ENCODE measurements at regions not wholly inside any gene's neighbourhood (a gene's known extent, or its start where the extent isn't known, plus 50 kb on each side); places are given as distances from the start of the nearest gene placed in this dataset.
"Not testable (repeated sequence)": the region's sequence is repeated elsewhere in the genome, so short reads cannot be mapped to it uniquely, and the experiment has no call there.

DNA sequence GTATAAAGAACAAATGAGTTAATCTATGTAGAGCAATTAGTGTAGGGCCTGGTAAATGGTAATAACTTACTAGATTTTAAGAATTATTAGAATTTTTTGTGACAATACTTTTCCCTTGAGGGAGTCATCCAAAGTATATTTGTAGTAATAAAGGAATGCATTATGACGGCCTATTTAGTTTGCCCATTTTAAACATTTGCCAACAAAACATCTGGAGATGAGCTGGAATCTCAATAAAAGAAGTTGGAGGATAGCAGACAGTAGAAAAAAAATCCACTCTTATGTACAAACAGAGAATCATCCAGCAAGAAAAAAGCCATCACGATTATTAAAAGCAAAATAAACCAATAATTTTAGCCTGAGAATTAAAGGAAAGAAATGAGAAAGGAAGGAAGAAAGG is 567.3 kb upstream of the ADAMTS5 start:
- no peak overlapping the region for H3K27ac ChIP-seq (ENCODE audit: low read depth in 1 of 3, low read length in 2 of 3)
- H3K27me3 ChIP-seq (ENCODE audit: control insufficient read depth in 3 of 3, insufficient read depth in 3 of 3, low read length in 3 of 3), result no peaks in the 10 kb centered on the region
- H3K36me3 ChIP-seq (ENCODE audit: control insufficient read depth in 3 of 3, insufficient read depth in 2 of 3, low read depth in 1 of 3, low read length in 3 of 3), result no peaks in the 10 kb centered on the region
- DNase-seq, result no peak
- FAIRE-seq, result no peak
- peaks cover 0 to 6% (median 0%) of the 10 kb centered on the region in 3 donors for H3K4me1 ChIP-seq (ENCODE audit: control insufficient read depth in 3 of 3, insufficient read depth in 2 of 3, low read depth in 1 of 3, low read length in 2 of 3)
- H3K9me3 ChIP-seq (ENCODE audit: control insufficient read depth in 2 of 2, insufficient read depth in 1 of 2, low read depth in 1 of 2, low read length in 1 of 2), result no peaks in the 10 kb centered on the region
- WGBS, 3 donors, result 62 to 85% (median 76%) methylated on average over 2 of the region's 2 CpGs
- no peak overlapping the region for H3K4me3 ChIP-seq (ENCODE audit: low read depth in 1 of 3, low read length in 3 of 3)

DNA sequence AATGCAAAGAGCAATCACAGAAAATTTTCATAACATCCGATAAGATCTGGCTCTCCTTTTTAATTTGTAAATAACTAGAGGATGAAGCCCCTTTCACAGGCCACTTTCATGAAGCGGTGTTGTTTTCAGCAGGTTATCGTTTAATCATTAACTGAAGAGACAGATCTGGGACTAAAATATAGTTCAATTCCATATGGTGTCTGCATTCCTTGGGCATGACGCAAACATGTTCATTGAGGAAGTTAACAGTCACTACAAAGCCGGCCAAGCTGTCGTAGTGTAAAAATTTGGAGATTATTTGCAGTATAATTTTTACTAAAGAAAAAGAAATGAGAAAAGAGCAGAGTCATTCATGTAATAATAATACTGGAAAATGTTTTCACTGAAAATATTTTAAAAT is 565.2 kb upstream of the ADAMTS5 start:
- FAIRE-seq (no peak), DNase-seq (peak; percentile 29 to 79)
- Histone ChIP-seq H3K9me3 (ENCODE audit: control insufficient read depth in 2 of 2, insufficient read depth in 1 of 2, low read depth in 1 of 2, low read length in 1 of 2) (no peaks in the 10 kb centered on the region), H3K27ac (ENCODE audit: low read depth in 1 of 3, low read length in 2 of 3) (no peak overlapping the region), H3K36me3 (ENCODE audit: control insufficient read depth in 3 of 3, insufficient read depth in 2 of 3, low read depth in 1 of 3, low read length in 3 of 3) (no peaks in the 10 kb centered on the region), H3K27me3 (ENCODE audit: control insufficient read depth in 3 of 3, insufficient read depth in 3 of 3, low read length in 3 of 3) (no peaks in the 10 kb centered on the region), H3K4me3 (ENCODE audit: low read depth in 1 of 3, low read length in 3 of 3) (no peak overlapping the region), H3K4me1 (ENCODE audit: control insufficient read depth in 3 of 3, insufficient read depth in 2 of 3, low read depth in 1 of 3, low read length in 2 of 3) (peaks cover 0 to 6% (median 0%) of the 10 kb centered on the region in 3 donors)
- WGBS, 3 donors, result 27 to 56% (median 41%) methylated on average over 6 of the region's 6 CpGs

DNA sequence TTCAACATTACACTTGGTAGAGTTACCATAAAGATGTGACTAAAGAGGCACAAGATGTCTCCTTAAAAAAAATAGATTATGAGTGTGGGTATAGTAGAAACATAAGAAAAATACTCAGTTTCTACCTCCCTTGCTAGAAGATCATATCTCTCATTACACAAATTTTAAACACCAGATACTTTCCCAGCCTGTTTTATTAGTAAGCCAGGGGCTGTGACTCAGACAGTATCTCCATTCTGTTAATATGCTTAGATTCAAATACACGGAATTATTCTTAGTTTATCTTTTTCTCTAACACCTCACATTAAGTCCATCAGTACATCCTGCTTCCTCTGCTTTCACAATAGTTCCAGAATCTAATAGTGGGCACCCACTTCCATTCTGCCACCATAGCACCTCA is 561.8 kb upstream of the ADAMTS5 start:
- Histone ChIP-seq H3K4me1 (ENCODE audit: control insufficient read depth in 3 of 3, insufficient read depth in 2 of 3, low read depth in 1 of 3, low read length in 2 of 3) (peaks cover 0 to 6% (median 0%) of the 10 kb centered on the region in 3 donors), H3K36me3 (ENCODE audit: control insufficient read depth in 3 of 3, insufficient read depth in 2 of 3, low read depth in 1 of 3, low read length in 3 of 3) (no peaks in the 10 kb centered on the region), H3K27me3 (ENCODE audit: control insufficient read depth in 3 of 3, insufficient read depth in 3 of 3, low read length in 3 of 3) (no peaks in the 10 kb centered on the region), H3K4me3 (ENCODE audit: low read depth in 1 of 3, low read length in 3 of 3) (no peak overlapping the region), H3K9me3 (ENCODE audit: control insufficient read depth in 2 of 2, insufficient read depth in 1 of 2, low read depth in 1 of 2, low read length in 1 of 2) (no peaks in the 10 kb centered on the region), H3K27ac (ENCODE audit: low read depth in 1 of 3, low read length in 2 of 3) (no peak overlapping the region)
- 74 to 88% (median 76%) methylated on average over 1 of the region's 1 CpG for WGBS, 3 donors
- no peak for DNase-seq
- FAIRE-seq, result no peak

DNA sequence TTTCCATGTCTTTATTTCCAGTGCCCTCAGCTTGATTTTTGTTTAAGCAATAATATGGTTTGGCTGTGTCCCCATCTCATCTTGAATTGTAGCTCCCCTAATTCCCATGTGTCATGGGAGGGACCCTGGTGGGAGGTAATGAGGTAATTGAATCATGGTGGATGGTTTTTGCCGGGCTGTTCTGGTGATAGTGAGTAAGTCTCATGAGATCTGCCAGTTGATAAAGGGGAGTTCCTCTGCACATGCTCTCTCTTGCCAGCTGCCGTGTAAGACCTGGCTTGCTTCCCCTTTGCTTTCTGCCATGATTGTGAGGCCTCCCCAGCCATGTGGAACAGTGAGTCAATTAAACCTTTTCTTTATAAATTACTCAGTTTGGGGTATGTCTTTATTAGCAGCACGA is 559.6 kb upstream of the ADAMTS5 start:
- 71 to 77% (median 75%) methylated on average over 3 of the region's 3 CpGs for WGBS, 3 donors
- FAIRE-seq, result no peak
- H3K36me3 ChIP-seq (ENCODE audit: control insufficient read depth in 3 of 3, insufficient read depth in 2 of 3, low read depth in 1 of 3, low read length in 3 of 3), result no peaks in the 10 kb centered on the region

DNA sequence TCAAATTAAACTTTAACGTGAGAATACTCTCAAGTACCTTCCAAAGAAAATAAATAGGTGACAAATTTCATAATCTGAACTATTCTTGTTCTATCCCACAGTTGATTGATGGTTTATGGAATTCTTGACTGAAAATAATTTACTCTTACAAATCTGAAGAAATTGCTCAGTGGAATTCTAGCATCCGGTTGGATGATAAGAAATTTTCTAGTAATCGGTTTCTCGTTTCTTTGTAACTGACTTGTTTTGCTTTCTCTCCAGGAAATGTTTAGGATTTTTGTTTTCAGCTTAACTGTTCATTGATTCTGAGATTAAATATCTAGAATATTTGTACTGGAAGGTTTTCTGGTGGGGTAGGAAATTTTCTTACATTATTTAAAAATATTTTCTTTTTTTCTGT is 558.9 kb upstream of the ADAMTS5 start:
- DNase-seq (no peak), FAIRE-seq (peak; percentile 61)
- Histone ChIP-seq H3K9me3 (ENCODE audit: control insufficient read depth in 2 of 2, insufficient read depth in 1 of 2, low read depth in 1 of 2, low read length in 1 of 2) (no peaks in the 10 kb centered on the region), H3K4me1 (ENCODE audit: control insufficient read depth in 3 of 3, insufficient read depth in 2 of 3, low read depth in 1 of 3, low read length in 2 of 3) (no peaks in the 10 kb centered on the region), H3K27ac (ENCODE audit: low read depth in 1 of 3, low read length in 2 of 3) (no peak overlapping the region), H3K27me3 (ENCODE audit: control insufficient read depth in 3 of 3, insufficient read depth in 3 of 3, low read length in 3 of 3) (no peaks in the 10 kb centered on the region), H3K4me3 (ENCODE audit: low read depth in 1 of 3, low read length in 3 of 3) (no peak overlapping the region), H3K36me3 (ENCODE audit: control insufficient read depth in 3 of 3, insufficient read depth in 2 of 3, low read depth in 1 of 3, low read length in 3 of 3) (no peaks in the 10 kb centered on the region)
- WGBS, 3 donors, result 86 to 87% (median 86%) methylated on average over 4 of the region's 4 CpGs

More for the DNA sequence above, 559.6 kb upstream of the ADAMTS5 start:
- Histone ChIP-seq H3K27ac (ENCODE audit: low read depth in 1 of 3, low read length in 2 of 3) (no peak overlapping the region), H3K27me3 (ENCODE audit: control insufficient read depth in 3 of 3, insufficient read depth in 3 of 3, low read length in 3 of 3) (no peaks in the 10 kb centered on the region), H3K4me3 (ENCODE audit: low read depth in 1 of 3, low read length in 3 of 3) (no peak overlapping the region), H3K9me3 (ENCODE audit: control insufficient read depth in 2 of 2, insufficient read depth in 1 of 2, low read depth in 1 of 2, low read length in 1 of 2) (no peaks in the 10 kb centered on the region), H3K4me1 (ENCODE audit: control insufficient read depth in 3 of 3, insufficient read depth in 2 of 3, low read depth in 1 of 3, low read length in 2 of 3) (peaks cover 0 to 2% (median 0%) of the 10 kb centered on the region in 3 donors)
- DNase-seq, result no peak

DNA sequence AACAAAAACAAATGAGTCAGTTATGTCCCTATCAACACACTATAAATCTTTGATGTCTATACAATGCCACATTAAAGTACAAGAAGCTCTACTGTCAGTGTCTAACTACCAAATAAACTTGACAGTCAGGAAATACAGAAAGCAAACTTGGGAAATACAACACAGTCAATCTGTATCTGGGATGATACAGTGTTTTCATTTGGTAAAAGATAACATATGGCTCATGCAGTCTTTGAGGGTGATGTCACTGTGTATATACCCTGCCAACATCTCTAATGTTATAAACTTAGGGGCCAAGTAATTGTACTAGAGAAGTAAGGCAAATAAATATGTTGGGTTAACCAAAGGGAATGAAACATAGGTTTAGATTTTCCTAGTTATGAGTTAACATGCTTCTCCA is 552.5 kb upstream of the ADAMTS5 start:
- DNase-seq, result no peak
- Histone ChIP-seq H3K27ac (ENCODE audit: low read depth in 1 of 3, low read length in 2 of 3) (no peak overlapping the region), H3K27me3 (ENCODE audit: control insufficient read depth in 3 of 3, insufficient read depth in 3 of 3, low read length in 3 of 3) (no peaks in the 10 kb centered on the region), H3K36me3 (ENCODE audit: control insufficient read depth in 3 of 3, insufficient read depth in 2 of 3, low read depth in 1 of 3, low read length in 3 of 3) (no peaks in the 10 kb centered on the region), H3K4me3 (ENCODE audit: low read depth in 1 of 3, low read length in 3 of 3) (no peak overlapping the region), H3K4me1 (ENCODE audit: control insufficient read depth in 3 of 3, insufficient read depth in 2 of 3, low read depth in 1 of 3, low read length in 2 of 3) (no peaks in the 10 kb centered on the region), H3K9me3 (ENCODE audit: control insufficient read depth in 2 of 2, insufficient read depth in 1 of 2, low read depth in 1 of 2, low read length in 1 of 2) (peaks cover 0 to 7% of the 10 kb centered on the region in 2 donors)
- FAIRE-seq, result no peak

DNA sequence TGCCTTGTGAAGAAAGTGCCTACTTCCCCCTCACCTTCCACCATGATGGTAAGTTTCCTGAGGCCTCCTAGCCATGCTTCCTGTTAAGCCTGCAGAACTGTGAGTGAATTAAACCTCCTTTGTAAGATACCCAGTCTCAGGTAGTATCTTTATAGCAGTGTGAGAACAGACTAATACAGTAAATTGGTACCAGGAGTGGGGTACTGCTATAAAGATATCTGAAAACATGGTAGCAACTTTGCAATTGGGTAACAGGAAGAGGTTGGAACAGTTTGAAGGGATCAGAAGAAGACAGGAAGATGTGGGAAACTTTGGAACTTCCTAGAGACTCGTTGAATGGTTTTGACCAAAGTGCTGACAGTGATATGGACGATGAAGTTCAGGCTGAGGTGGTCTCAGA is 550.3 kb upstream of the ADAMTS5 start:
- 57 to 73% (median 60%) methylated on average over 2 of the region's 2 CpGs for WGBS, 3 donors
- DNase-seq; H3K4me1 ChIP-seq (ENCODE audit: control insufficient read depth in 3 of 3, insufficient read depth in 2 of 3, low read depth in 1 of 3, low read length in 2 of 3); H3K36me3 ChIP-seq (ENCODE audit: control insufficient read depth in 3 of 3, insufficient read depth in 2 of 3, low read depth in 1 of 3, low read length in 3 of 3); H3K9me3 ChIP-seq (ENCODE audit: control insufficient read depth in 2 of 2, insufficient read depth in 1 of 2, low read depth in 1 of 2, low read length in 1 of 2); H3K27ac ChIP-seq (ENCODE audit: low read depth in 1 of 3, low read length in 2 of 3); H3K27me3 ChIP-seq (ENCODE audit: control insufficient read depth in 3 of 3, insufficient read depth in 3 of 3, low read length in 3 of 3); FAIRE-seq; H3K4me3 ChIP-seq (ENCODE audit: low read depth in 1 of 3, low read length in 3 of 3): not testable (repeated sequence)

DNA sequence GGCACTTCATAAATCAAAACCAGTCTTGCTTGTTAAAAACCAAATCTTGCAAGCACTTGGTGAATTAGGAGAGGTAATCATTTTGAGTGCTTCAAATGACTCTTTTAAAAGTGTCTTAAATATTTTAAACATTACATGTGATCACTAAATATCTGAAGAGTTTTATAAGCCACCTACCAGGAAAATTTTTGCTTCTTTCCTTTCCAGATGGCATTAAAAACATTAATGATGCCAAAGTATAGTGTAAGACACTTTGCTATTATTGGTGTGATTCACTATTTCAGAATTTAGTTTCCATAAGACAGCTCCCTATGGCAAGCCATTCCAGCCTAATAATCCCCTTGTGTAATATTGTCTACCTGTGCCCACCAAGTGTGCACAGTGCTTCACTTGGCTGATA is 548.8 kb upstream of the ADAMTS5 start:
- Histone ChIP-seq H3K4me1 (ENCODE audit: control insufficient read depth in 3 of 3, insufficient read depth in 2 of 3, low read depth in 1 of 3, low read length in 2 of 3) (no peaks in the 10 kb centered on the region), H3K27me3 (ENCODE audit: control insufficient read depth in 3 of 3, insufficient read depth in 3 of 3, low read length in 3 of 3) (no peaks in the 10 kb centered on the region), H3K27ac (ENCODE audit: low read depth in 1 of 3, low read length in 2 of 3) (no peak overlapping the region), H3K4me3 (ENCODE audit: low read depth in 1 of 3, low read length in 3 of 3) (no peak overlapping the region), H3K9me3 (ENCODE audit: control insufficient read depth in 2 of 2, insufficient read depth in 1 of 2, low read depth in 1 of 2, low read length in 1 of 2) (peaks cover 0 to 7% of the 10 kb centered on the region in 2 donors), H3K36me3 (ENCODE audit: control insufficient read depth in 3 of 3, insufficient read depth in 2 of 3, low read depth in 1 of 3, low read length in 3 of 3) (no peaks in the 10 kb centered on the region)
- FAIRE-seq, result no peak
- DNase-seq, result no peak

DNA sequence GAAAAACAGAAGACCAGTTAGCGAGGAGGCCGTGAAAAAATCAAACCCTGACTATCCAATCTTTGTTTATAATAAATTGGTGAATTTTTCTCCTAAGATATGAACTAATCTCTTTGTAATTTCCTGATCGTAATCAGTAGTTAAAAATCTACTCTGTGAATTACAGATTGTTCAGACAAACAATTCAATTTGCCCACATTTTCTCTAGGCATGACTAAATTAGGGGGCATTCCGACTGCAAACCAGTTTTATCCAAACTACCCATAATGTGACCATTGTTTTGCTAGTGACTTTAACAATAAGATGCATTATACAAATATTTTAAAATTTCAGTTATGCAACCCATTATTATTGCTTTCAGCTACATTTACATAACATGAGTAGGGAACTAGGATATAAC is 546.9 kb upstream of the ADAMTS5 start:
- FAIRE-seq, result no peak
- no peak for DNase-seq
- no peak overlapping the region for H3K4me3 ChIP-seq (ENCODE audit: low read depth in 1 of 3, low read length in 3 of 3)
- no peaks in the 10 kb centered on the region for H3K4me1 ChIP-seq (ENCODE audit: control insufficient read depth in 3 of 3, insufficient read depth in 2 of 3, low read depth in 1 of 3, low read length in 2 of 3)
- H3K36me3 ChIP-seq (ENCODE audit: control insufficient read depth in 3 of 3, insufficient read depth in 2 of 3, low read depth in 1 of 3, low read length in 3 of 3), result no peaks in the 10 kb centered on the region
- 75 to 86% (median 76%) methylated on average over 4 of the region's 4 CpGs for WGBS, 3 donors
- H3K27me3 ChIP-seq (ENCODE audit: control insufficient read depth in 3 of 3, insufficient read depth in 3 of 3, low read length in 3 of 3), result no peaks in the 10 kb centered on the region
- no peak overlapping the region for H3K27ac ChIP-seq (ENCODE audit: low read depth in 1 of 3, low read length in 2 of 3)
- peaks cover 0 to 7% of the 10 kb centered on the region in 2 donors for H3K9me3 ChIP-seq (ENCODE audit: control insufficient read depth in 2 of 2, insufficient read depth in 1 of 2, low read depth in 1 of 2, low read length in 1 of 2)
